HG02973 (cell line): ENCODE measurements at regions not wholly inside any gene's neighbourhood (a gene's known extent, or its start where the extent isn't known, plus 50 kb on each side); places are given as distances from the start of the nearest gene placed in this dataset.

Source experiments
- ATAC-seq: cut with Tn5 transposase; IDR thresholded peaks from one replicate; pipeline ENCODE4 v1.9.1; 2021; ENCODE audit warnings: moderate library complexity; ENCODE audit not compliant: unreplicated experiment

- ATAC-seq: no peak
Observed at GRCh38 chr6:23339268-23339667, 769.9 kb downstream of the HDGFL1 start.

DNA sequence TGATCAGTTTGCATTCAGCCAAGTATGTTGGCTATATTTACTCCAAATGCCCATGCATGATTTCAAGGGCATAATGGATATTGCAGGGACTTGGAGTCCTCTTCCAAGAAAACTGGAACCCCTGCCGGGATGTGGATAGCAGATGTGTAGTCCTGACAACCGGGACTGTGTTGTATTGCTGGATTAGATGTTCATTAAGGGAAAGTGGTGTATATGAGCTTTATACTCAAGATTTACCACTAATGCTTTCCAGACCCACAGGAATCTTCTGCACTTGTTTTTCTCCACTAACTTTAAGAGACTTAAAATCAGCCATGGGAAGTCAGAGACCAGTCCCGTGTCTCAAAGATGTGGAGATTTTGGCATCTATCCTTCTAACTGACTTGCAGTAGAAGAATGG lies 770.9 kb downstream of the HDGFL1 start:
- ATAC-seq: no peak

- ATAC-seq: no peak
Observed at GRCh38 chr6:23343610-23344306, 774.4 kb downstream of the HDGFL1 start.

GRCh38 chr6:23348185-23348584 lies 777.8 kb upstream of the NRSN1 start:
- no peak for ATAC-seq

- ATAC-seq: no peak
Observed at GRCh38 chr6:23349521-23350147, 776.4 kb upstream of the NRSN1 start.

DNA sequence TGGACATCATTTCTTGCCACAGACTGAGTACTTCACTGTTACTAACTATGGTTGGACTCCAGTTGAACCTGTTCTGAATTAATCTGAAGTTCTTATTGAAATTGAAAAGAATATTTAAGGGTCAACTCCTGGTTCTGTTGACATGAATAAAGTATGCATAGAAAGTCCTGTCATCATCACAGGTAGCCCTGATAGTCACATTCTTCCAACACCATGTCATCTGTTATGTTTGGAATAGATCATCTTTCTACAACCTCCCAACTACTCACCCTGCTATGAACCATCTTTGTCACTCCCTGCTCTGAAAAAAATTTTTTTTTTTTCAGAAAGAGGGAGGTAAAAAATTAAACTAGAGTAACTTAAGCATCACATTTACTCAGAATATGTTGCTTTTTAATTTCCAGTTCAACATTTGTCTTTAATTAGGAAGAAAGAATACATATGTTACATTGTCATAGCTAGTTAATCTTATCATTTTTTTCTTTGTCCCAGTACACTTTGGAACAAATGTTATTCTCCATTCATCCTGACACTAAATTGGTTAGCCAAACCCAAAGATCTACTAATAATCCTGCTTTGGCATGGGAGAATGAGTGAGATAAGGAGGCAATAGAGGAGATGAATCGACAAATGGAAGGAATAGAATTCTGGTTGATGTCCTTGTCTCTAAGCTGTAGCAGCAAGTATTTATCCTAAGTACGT lies 775.1 kb upstream of the NRSN1 start:
- no peak for ATAC-seq

GRCh38 chr6:23354004-23354403 lies 772.0 kb upstream of the NRSN1 start:
- ATAC-seq: no peak

GRCh38 chr6:23357185-23357766 lies 768.7 kb upstream of the NRSN1 start:
- no peak for ATAC-seq

DNA sequence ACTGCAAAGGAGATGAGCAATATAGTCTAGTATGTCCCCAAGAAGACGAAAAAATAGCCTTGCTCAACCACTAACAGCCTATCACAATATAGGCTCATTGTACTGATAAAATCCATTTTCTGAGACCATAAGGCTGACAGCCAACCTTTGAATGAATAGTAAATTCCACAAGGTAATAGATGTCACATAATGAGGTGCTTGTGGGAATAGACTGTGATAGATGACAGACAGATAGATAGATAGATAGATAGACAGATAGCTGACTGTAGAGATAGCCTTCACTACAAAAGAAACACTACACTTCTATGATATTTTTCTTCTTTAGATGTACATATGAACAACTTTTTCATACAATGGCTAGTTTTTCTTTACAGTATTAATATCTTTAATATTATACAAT lies 760.3 kb upstream of the NRSN1 start:
- ATAC-seq: no peak

DNA sequence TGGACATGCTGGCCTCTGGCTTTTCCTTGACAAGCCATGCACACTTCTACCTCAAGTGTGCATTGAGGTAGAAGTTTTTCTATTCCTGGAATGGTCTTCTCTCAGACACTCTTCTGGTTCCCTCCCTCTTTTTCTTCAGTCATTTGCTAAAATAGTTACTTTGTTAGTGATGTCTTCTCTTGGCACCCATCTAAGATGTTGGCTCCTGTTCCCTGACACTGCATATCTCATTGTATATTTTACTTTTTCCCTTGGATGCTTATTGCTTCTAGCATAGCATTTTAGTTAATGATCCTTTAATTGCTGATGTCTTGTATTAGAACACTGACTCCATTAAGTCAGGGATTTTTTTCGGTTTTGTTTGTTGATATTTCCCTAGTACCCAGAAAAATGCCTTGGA lies 758.7 kb upstream of the NRSN1 start:
- ATAC-seq: no peak

GRCh38 chr6:23368557-23368956 lies 757.5 kb upstream of the NRSN1 start:
- ATAC-seq: no peak

GRCh38 chr6:23370051-23370450 lies 756.0 kb upstream of the NRSN1 start:
- ATAC-seq: no peak

DNA sequence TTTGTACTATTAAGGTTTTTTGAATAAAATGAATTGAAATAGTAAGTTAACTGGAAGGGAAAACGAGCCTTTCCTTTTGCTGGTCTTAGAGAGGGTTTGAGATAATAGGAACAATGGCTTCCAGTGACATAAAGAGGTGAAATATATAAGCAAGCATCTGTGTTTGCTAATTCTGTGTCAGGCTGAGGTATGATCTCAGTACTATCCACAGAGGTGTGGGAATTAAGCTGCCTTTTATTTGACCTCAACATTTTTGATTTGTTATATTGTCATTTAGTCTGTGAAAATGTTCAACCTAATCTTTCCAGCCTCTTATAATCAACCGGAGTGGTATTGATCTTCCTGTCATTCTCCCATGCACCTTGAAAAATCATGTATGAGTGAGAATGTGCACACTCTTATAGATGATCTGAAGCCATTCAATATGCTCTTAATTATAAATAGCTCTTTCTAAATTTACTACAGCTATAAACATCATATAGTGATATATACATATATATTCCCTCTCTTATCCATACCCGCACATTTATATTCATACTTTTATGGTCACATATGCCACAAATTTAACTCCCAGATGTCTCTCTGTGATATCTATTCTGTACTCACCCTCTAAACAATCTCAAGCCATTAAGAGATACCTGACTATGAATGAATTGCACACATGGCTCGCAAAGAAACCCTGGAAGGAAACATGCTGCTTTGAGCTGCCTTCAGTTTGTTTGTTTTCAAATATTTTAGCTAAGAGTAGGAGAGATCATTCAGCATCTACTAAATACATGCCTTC lies 754.7 kb upstream of the NRSN1 start:
- no peak for ATAC-seq

DNA sequence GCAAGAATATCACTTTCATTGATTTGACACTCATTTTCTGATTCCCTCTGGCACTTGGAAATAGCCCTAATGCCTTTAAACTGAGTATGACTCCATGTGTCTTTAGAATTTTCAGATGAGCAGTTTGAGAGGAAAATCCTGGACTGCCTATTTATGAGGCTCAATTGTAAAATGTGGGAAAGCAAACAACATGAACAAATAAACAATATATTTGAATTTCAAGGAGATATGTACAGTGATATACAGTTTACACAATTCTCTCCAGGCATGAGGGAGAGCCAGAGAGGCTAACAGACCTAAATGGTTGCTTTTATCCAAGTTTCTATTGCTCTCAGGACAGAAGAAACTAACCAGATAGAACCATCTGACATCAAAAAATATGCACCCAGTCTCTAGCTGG lies 748.2 kb upstream of the NRSN1 start:
- no peak for ATAC-seq

DNA sequence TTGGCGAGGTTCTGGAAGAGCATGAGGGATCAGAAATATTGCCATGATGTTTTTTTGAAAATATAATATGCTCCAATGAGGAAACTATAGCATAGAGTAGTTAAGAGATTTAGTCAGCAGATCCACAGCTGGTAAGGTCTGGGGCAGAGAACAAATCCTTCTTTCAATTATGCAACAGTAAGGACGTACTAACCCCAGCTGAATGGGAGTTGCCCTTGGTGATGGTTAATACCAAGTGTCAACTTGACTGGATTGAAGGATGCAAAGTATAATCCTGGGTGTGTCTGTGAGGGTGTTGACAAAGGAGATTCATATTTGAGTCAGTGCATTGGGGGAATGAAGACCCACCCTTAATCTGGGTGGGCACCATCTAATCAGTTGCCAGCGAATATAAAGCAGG lies 745.5 kb upstream of the NRSN1 start:
- ATAC-seq: no peak

GRCh38 chr6:23388086-23388783 lies 737.8 kb upstream of the NRSN1 start:
- no peak for ATAC-seq

- ATAC-seq: no peak
Observed at GRCh38 chr6:23389386-23389785, 736.6 kb upstream of the NRSN1 start.

DNA sequence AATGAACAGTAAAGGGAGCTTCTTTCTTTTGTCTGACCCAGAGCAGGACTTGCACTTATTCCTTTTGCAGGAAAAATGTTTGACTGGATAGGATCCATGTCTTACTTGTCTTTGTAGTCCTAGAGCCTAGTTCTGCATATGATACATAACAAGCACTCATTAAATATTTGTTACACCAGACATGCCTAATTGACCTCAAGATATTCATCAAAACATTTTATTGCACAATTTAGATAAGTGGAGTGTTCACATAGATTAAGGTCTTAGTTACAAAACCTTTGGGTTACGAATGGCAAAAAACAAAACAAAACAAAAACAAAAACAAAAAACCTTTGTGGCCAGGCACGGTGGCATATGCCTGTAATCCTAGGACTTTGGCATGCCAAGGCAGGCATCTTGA lies 735.8 kb upstream of the NRSN1 start:
- ATAC-seq: no peak

- ATAC-seq: no peak
Observed at GRCh38 chr6:23394681-23395080, 731.3 kb upstream of the NRSN1 start.

DNA sequence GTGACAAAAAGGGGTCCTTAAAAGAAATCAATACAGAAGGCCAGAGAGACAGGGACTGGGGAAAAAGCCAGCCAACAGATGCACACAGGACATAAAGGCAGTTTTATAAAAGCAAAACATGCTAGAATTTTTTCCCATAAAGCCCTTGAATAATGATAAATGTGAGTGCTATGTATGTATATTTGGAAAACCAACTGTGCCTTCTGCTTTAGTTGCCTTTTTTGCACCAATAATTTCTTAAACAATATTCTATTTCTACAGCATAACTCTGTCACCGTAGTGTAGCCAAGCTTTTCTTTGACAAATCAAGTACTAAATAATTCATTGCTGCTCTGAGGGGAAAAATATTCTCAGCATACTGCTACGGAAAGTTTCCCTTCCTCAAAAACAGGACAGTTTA lies 730.6 kb upstream of the NRSN1 start:
- ATAC-seq: no peak

DNA sequence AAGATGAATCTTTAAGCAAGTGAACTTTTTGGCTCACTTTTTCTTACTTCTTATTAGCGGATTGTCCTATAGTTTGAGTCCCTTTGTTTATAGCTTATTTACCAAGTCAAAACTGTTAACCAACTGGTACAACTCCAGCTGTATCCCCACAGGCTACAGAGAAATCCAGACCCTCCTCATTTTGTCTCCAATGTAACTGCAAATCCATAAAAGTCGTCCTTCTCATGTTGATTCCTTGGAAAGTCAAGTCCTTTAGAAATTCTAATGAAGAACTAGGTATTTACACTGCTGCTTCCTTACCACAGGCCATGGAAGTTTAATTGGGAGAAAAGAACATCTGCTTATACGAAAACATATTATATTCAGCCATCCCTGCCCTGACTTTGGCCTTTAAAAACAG lies 729.1 kb upstream of the NRSN1 start:
- no peak for ATAC-seq
